CD4-positive, alpha-beta T cell treated with Interleukin-15 for 4 hours (primary cell): ENCODE measurements at regions not wholly inside any gene's neighbourhood (a gene's known extent, or its start where the extent isn't known, plus 50 kb on each side); places are given as distances from the start of the nearest gene placed in this dataset.

ENCODE experiments used
- DNase-seq: peaks from one replicate; pipeline ENCODE4 v3.0.0-alpha.2; 2020; ENCODE audit warnings: low spot score

DNA sequence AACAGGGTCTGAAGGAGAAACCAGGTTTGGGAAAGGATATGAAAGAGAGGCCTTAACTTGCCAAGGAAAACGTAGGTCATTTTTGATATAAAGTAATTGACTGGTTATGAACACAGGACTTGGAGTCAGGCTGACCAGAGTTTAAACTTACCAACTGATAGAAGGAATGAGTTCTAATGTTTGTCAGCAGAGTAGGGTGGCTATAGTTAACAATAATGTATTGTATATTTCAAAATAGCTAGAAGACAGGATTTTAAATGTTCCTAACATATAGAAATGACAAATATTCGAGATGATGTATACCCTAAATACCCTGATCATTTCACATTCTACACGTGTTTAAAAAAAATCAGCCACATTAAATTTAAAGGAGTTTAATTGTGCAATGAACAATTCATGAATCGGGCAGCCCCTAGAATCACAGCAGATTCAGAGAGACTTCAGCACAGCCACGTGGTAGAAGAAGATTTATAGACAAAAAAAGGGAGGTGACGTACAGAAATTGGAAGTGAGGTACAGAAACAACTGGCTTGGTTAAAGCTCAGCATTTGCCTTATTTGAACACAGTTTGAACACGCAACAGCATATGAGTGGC lies 52.5 kb upstream of the PLEKHG7 start:
- DNase-seq, result no peak

DNA sequence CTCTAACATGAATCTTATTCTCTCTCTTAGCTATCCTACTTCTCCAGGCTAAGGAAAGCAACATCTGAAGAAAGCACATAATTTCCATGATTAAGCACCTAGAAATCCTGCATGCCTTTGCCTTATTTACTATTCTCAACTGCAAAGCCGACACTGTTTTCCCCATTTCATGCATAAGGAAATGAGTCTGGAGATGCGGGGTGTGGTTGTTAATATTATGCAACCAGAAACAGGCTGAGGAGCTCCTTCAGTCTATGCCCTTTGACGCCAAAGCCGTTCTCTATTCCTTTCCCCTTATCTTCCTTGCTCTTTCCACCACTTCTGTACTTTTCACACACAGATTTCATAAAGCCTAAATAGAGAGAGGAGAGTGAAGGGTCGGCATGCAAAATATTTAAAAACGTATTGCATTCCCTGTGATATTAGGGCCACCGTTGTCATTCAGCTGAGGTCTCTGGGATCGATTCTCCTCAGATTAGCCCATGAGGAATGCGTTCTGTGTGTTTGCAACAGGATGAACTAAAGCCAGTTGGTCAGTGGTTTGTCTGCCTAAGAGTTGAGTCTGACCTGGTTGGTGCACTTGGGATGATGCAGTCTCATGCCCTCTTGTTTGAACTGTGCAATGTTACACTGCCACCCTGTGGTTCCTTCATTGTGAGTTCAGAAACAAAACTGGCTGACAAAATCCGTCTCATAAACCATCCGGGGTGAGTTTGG lies 53.1 kb upstream of the PLEKHG7 start:
- peak; percentile 71 for DNase-seq

DNA sequence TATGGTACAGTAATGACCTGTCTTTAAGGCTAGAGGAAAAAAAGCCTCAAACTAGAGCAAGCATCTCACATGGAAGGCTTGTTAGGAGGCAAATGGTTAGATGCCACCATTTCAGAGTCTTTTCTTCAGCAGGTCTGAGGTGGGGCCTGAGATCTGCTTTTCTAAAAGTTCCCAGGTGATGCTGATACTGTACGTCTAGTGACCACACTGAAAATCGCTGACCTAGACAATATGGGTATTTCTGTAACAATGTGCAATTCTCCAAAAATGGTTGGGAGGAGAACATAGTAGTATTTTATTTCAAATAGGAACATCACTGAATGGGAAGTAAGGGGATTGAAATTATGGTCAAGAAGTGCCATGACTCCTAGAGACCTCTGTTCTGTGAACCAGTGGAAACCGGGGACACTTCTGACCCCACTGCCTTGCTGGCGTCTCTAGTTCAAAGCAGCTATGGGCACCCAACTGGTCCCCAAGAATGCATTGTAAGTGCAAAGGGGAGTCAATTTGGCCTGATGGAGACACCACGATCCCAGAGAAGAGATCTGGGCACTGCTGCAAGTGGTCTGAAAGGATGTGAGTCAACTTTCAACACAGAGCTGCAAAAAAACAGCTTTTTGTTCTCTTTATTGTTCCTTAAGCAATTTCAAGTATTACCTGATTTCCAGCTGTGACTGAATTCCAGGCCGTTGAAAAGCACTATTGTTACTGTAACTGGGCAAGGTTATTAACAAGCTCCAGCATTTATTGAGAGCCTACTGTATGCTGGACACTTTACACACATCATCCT lies 54.4 kb upstream of the PLEKHG7 start:
- DNase-seq, result no peak

DNA sequence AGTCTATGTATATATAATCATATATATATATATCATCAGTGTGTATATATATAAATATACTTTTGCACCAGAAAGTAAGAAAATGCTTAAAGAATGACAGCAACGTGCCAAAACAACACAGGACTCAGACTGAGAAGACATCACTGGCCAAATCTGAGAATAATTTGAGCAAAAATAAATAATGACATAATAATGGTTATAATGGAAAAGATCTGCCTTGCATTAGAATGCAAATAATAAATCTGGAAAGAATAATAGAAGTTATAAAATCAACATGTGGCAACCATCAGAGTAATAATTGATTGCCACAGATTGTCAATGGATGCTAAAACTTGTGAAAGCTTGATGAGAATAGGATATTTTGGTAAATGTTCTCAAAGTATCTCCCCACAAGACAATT lies 61.5 kb upstream of the PLEKHG7 start:
- no peak for DNase-seq

DNA sequence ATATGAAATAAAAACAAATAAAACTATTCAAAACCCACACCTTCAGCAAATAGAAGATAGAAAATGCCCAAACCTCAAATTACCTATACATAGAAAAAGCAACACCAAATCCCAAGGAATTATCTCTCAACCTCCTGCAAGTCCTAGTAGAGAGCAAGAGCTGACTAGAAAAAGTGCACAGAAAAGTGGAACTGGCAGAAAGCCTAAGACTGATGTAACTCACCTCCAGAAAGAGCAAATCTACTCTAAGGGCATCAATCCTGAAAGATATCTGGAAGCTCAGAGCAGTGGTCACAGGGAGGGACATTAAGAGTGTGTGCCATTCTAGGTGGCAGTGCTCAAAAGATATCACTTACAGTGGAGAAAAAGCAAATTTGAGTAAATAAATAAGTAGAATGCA lies 62.1 kb upstream of the PLEKHG7 start:
- no peak for DNase-seq

DNA sequence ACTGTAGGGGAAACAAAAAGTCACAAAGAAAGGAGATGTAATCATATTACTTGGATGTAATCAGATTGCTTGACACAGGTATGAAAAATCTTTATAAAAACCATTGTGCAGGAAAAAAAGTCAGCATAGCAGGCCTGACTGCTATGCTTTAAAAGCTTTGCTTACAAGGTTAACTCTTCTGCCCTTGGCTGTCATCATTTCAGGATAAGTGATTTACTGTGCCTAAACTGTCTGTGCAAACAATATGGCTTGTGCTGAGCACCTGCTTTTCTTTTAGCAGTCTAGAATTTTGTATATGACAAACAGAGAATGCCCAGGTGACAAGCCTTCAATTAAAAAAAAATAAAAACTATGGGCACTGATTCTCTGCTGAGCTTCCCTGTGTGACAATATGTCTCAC lies 63.8 kb upstream of the PLEKHG7 start:
- DNase-seq, result no peak

DNA sequence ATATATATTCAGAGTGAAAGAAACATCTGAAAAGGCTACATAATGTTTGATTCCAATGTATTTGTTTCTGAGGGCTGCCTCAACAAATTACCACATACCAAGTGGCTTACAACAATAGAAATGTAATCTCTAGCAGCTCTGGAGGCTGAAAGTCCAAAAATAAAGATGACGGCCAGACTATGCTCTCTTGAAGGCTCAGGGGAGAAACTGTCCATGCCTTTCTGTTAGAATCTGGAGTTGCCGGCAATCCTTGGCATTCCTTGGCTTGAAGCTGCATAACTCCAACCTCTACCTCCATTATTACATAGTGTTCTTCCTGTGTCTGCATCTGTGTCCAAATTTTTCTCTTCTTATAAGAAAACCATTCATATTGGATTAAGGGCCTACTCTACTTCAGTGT lies 68.1 kb upstream of the PLEKHG7 start:
- DNase-seq, result no peak

DNA sequence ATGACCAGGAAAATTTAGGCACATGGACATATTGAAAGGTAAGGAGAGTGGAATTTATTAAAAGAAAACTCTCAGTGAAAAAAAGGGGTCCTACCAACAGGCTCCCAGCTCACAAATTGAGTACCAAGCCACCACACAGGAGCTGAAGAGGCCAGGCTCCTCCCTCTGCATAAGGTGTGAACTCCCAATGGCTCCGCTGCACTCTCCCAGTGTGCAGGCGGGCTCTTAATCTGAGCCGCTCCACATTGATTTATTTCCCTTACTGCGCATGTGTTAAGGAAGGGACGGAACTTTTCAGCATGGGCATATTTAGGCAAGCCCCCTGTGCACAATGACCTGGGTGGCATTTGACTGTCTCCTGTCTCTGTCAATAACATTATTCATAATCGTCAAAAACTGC lies 68.6 kb upstream of the PLEKHG7 start:
- DNase-seq, result no peak

DNA sequence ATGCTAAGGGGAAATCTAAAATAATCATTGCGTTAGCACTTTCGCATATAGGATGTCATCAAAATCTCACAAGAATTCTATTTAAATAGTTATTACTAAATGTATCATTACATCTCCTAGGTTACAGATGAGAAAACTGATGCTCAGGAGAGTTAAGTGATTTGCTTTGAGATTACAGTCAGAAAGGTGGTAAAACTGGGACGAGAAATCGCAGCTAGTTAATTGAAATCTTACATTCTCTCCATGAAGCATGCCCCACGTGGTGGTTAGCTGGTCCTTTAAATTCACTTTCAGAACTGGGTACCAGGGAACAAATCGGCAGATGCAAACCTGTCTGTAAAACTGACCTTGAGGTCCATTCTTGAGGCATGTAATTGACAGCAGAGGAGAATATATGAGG lies 71.8 kb upstream of the PLEKHG7 start:
- DNase-seq, result no peak

DNA sequence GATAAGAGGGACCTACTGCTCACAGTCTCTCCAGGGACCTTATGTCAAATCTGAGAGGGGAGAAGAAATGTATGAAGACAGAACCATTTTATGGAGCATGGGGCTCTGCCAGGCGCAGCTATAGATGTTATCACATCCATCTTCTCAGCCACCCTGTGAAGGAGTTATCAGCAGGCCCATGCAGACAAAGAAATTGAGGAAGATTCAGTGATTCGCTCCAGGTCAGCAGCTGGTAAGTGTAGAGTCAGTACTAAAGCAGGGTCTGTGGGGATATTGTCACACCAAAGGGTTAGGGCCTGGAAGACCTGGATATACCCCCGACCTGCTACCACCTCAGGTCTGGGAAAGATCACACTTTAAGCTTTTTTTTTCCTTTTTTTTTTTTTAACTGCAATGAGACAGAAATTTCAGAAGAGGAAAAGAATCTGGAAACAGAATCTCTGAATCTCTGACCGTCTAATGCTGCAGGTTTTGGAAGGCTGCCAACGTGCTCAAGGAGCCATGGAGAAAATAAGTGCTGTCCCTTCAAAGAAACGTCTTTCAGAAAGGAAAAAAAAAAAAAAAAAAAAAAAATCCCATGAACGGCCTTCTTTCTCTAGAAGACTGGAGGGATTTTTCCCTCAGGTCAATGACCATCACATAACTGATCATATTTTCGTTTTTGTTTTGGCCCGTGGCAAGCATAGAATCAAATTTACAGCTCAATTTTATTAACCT lies 73.3 kb upstream of the PLEKHG7 start:
- no peak for DNase-seq

DNA sequence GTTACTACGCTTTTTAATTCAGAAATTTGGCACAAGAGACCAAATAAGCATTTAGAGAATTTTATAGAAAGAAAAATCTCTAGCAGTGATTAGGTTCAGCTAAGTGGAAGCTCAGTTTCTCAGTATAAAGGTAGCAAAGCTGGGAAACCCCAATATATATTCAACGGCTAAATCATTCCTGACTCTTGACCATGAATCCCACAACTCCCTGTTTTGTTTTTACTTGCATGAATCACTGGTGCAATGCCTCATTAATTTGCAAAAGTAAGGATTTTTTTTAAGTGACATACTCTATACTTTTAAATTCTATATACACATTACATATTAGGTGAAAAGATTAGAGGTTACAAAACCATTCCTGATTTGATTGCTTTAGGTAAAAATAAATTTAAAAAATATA lies 74.3 kb upstream of the PLEKHG7 start:
- no peak for DNase-seq

DNA sequence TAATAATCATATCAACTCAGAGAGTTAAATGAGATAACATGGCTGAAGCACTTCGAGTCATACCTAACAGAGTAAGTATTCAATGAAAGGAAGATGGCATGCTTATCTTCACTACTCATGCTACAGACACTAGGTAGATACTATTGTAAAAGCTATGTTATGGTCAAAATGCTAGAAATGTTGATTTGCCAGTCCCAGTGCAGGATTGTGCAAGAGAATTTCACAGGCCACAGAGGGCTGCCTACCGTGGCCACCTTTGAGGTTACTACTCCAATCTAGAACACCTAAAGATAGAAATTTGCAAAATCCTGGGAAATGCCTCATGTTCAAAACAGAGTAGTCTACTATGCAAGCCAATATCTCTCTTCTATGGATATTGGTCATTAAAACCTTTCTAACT lies 75.3 kb upstream of the PLEKHG7 start:
- DNase-seq, result no peak

DNA sequence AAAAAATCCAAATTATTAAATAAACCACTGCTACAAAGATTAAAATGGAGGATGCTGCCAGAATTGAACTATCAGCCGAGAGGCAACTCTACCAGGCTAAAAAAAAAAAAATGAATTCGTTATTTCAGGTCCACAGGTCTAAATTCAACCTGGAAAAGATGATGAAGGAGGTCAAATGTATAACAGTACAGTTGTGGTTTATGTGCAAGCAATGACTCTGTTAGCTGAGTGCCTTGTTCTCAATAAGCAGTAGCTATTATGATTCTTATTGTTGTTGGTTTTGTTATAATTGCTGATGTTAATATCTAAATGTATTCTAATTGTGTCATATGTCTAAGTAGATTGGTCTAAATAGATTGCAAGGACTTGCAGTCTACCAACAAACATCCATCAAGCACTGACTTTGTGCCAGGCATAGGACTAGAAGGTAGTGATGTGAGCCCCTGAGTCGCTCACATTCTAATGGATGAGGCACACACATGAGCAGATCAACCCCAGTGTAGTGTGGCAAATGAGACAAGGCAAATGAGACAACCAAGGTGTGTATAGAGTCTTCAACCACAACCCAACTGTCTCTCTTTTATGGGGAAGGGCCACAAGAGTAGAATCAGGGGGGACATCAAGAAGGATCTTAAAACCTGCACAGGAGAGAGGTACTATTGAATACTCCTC lies 77.0 kb upstream of the PLEKHG7 start:
- DNase-seq, result no peak

DNA sequence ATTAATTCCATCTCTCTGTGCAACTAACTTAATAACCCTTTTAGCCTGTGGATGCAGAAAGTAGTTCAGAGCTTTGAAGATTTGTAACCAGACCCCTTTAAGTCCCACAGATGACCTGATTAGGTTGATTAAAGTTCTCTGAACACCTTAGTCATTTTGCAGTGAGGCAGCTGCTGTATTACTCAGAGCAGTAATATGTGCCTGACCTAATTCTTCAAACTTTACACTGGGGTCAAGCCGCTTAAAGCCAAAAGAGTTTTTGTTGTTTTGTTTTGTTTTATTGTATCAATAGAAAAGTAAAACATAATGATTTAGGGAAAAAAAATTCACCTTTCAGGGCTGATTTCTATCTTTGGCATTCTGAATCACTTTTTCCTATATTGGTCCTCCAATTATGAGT lies 78.6 kb upstream of the PLEKHG7 start:
- DNase-seq, result no peak

DNA sequence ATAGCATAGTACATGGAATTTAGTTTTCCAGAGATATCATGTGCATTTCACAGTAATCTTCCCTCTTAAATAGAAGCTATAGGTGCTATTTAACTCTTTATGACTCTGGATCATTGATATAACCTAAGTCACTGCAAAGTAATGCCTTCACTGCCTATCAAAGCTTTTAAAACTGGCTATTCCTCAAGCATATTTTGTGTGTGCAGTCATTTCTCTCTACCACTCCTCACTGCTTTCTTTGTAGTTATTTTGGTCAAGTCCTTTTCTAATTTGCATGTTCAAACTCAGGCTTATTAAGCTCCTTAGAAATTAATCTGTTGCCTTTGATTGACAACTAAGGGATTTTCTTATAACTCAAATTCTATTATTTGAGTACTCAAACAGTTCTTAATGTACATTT lies 79.4 kb upstream of the PLEKHG7 start:
- no peak for DNase-seq

DNA sequence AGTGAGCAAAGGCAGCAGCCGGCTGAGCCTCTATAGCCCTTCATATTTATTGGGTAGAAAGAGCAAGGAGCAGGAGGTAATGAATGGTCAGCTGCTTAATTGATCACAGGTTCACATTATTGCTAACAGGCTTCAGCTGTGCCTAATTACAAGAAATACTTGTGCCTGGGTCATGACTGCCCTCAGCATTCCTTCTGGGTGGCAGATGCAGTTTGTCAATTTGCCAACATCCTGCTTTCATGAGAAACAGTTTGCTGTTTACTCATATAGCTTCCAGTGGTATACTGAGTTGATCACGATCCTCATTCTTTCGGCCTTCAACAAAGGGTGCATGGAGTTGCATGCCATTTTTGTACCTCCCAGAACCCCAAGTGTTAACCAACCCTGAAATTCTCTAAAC lies 81.0 kb upstream of the PLEKHG7 start:
- DNase-seq, result no peak

DNA sequence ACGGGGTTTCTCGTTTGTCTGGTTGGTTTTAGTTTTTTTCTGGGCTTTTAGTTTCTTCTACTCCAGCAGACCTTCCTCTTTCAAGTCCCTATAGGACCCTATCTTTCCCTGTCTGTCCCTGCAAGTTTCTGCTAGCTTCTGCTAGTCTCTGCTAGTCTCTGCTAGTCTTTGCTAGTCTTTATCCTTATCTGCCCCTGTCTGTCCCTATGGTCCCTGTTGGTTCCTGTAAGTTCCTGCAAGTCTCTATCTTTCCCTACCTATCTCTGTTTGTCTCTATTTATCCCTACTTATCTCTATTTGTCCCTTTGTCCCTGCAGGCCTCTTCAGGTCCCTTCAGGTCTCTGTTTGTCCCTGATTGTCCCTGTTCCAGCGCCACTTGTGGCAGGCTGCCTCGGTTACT lies 81.5 kb upstream of the PLEKHG7 start:
- no peak for DNase-seq

DNA sequence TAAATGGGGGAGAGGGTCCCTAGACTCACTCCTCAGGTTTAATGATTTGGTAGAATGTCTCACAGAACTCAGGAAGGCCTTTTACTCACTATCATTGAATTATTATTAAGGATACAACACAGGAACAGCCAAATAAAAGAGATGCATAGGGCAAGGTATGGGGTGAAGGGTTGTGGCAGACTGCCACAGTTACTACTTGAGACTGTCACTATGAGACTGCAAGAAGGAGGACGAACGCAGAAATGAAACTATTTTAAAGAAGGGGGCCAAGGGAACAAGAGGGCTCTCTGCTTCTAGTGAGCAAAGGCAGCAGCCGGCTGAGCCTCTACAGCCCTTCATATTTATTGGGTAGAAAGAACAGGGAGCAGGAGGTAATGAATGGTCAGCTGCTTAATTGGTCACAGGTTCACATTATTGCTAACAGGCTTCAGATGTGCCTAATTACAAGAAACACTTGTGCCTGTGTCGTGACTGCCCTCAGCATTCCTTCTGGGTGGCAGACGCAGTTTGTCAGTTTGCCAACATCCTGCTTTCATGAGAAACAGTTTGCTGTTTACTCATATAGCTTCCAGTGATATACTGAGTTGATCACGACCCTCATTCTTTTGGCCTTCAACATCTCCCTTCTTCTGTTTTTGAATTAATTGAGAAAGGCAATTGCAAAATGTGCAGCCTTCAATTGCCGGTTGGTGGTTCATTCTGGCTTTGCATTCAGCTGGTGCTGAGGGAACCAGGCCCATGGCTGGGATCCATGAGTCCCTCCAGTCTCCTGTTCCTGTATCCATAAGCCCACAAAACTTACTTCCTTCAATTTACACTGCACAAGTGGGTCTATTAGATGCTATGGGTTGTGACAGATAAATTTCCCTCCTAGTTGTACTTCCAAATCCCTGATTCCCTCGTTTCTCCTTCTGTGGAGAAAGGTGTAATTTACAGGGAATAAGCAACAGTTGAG lies 82.8 kb upstream of the PLEKHG7 start:
- no peak for DNase-seq

DNA sequence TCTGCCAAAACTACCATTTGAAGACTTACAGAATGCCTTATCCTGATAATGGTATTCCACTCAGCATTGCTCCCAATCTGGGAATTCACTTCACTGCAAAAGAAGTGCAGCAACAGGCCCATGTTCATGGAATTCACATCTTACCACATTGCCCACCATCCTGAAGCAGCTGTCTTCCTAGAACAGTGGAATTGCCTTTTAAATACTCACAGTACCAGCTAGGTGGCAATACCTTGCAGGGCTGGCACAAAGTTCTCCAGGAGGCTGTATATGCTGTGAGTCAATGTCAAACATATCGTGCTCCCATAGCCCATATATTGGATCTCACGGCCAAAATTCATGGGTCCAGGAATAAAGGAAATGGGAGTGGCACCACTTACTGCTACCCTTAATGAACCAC lies 83.8 kb upstream of the PLEKHG7 start:
- DNase-seq, result no peak

DNA sequence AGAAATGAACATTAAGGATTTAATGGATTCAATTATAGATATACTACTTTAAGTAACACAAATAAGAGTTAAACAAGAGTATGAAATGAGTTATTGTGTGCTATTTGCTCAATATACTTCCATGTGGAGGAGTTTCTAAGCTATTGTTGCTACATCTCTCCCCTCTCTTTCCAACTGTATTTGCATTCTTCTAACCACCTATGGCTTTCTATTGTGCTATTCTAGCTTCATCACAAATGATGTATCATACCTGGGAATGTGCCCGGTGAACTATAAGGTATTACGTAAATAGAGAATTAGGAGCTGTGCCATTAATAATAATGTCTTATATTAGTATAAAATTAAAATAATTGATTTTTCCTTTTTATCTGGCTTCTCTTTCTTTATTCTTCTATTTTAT lies 87.1 kb upstream of the PLEKHG7 start:
- no peak for DNase-seq

DNA sequence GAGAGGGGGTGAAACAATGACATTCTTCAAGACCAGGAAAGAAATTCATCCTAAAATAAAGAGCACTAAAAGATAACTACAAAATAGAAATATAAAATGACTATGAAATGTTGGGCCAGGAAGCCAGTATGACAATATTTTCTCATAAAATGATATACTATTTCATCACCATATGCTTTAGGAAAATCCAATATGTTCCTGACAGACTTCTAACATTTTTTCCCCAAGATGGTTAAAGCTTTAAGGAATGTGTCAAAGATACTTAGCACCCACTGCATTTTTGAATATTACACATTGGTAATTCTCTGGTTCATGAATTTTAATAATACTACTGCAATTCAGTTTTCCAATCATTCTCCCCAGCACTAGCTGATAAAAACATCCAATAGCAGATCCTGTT lies 87.7 kb upstream of the PLEKHG7 start:
- DNase-seq, result no peak
